Endothelial cell (in vitro differentiated cells): ENCODE measurements at regions not wholly inside any gene's neighbourhood (a gene's known extent, or its start where the extent isn't known, plus 50 kb on each side); places are given as distances from the start of the nearest gene placed in this dataset.
"Not testable (repeated sequence)": the region's sequence is repeated elsewhere in the genome, so short reads cannot be mapped to it uniquely, and the experiment has no call there.

ENCODE experiments used
- DNase-seq: peaks from one replicate; pipeline ENCODE4 v3.0.0; 2021; ENCODE audit warnings: low spot score
- H3K27ac Mint-ChIP-seq: one replicate; pipeline ENCODE4 v1.8.0; 2021; ENCODE audit warnings: mixed read lengths, inconsistent platforms; ENCODE audit not compliant: unreplicated experiment
- H3K27me3 Mint-ChIP-seq: one replicate; pipeline ENCODE4 v1.8.0; 2021; ENCODE audit warnings: mild to moderate bottlenecking, moderate library complexity, mixed read lengths, inconsistent platforms; ENCODE audit not compliant: unreplicated experiment
- H3K36me3 Mint-ChIP-seq: one replicate; pipeline ENCODE4 v1.8.0; 2021; ENCODE audit warnings: mild to moderate bottlenecking, low read depth, mixed read lengths, inconsistent platforms; ENCODE audit not compliant: unreplicated experiment
- H3K4me1 Mint-ChIP-seq: one replicate; pipeline ENCODE4 v1.8.0; 2021; ENCODE audit warnings: mild to moderate bottlenecking, mixed read lengths, inconsistent platforms; ENCODE audit not compliant: unreplicated experiment
- H3K4me3 Mint-ChIP-seq: one replicate; pipeline ENCODE4 v1.8.0; 2021; ENCODE audit warnings: mild to moderate bottlenecking, mixed read lengths, inconsistent platforms; ENCODE audit not compliant: unreplicated experiment
- H3K9me3 Mint-ChIP-seq: one replicate; pipeline ENCODE4 v1.8.0; 2021; ENCODE audit warnings: mixed read lengths, inconsistent platforms; ENCODE audit not compliant: unreplicated experiment
- TF ChIP-seq, protein P1 (sequence below): fragments of 200-600 bp; sonication (generic); IDR thresholded peaks from one replicate; pipeline ENCODE4 v1.5.0; 2021; ENCODE audit warnings: antibody characterized with exemption; ENCODE audit not compliant: unreplicated experiment

DNA sequence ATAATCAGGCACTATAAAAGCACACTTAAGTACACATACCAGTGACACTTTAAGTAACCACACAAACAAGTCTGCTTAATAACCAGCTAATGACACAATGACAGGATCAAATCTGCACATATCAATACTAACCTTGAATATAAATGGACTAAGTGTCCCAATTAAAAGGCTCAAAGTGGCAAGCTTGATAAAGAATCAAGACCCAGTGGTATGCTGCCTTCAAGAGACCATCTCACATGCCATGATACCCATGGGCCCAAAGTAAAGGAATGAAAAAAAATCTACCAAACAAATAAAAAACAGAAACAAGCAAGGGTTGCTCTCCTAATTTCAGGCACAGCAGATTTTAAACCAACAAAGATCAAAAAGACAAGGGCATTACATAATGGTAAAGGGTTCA lies 470.4 kb downstream of the TRHDE start:
- H3K9me3 Mint-ChIP-seq: no peaks in the 10 kb centered on the region
- H3K4me3 Mint-ChIP-seq: no peak overlapping the region
- no peaks in the 10 kb centered on the region for H3K36me3 Mint-ChIP-seq
- peaks cover 1% of the 10 kb centered on the region for H3K27me3 Mint-ChIP-seq
- TF ChIP-seq, protein P1, sequence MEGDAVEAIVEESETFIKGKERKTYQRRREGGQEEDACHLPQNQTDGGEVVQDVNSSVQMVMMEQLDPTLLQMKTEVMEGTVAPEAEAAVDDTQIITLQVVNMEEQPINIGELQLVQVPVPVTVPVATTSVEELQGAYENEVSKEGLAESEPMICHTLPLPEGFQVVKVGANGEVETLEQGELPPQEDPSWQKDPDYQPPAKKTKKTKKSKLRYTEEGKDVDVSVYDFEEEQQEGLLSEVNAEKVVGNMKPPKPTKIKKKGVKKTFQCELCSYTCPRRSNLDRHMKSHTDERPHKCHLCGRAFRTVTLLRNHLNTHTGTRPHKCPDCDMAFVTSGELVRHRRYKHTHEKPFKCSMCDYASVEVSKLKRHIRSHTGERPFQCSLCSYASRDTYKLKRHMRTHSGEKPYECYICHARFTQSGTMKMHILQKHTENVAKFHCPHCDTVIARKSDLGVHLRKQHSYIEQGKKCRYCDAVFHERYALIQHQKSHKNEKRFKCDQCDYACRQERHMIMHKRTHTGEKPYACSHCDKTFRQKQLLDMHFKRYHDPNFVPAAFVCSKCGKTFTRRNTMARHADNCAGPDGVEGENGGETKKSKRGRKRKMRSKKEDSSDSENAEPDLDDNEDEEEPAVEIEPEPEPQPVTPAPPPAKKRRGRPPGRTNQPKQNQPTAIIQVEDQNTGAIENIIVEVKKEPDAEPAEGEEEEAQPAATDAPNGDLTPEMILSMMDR: no peak
- H3K27ac Mint-ChIP-seq: no peak overlapping the region
- peaks cover 3% of the 10 kb centered on the region for H3K4me1 Mint-ChIP-seq
- no peak for DNase-seq

DNA sequence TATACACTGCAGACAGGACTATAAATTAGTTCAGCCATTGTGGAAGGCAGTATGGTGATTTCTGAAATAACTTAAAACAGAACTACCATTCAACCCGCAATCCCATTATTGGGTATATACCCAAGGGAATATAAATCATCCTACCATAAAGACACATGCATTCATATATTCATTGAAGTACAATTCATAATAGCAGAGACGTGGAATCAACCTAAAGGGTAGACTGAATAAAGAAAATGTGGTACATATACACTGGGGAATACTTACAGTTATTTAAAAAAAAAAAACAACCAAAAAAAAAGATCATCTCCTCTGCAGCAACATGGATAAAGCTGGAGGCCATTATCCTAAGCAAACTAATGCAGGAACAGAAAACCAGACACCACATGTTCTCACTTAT lies 473.9 kb downstream of the TRHDE start:
- Mint-ChIP-seq H3K36me3 (no peaks in the 10 kb centered on the region), H3K27me3 (peaks cover 1% of the 10 kb centered on the region), H3K27ac (no peak overlapping the region), H3K4me1 (peaks cover 5% of the 10 kb centered on the region), H3K4me3 (no peak overlapping the region), H3K9me3 (no peaks in the 10 kb centered on the region)
- TF ChIP-seq, protein P1: no peak
- DNase-seq: no peak

DNA sequence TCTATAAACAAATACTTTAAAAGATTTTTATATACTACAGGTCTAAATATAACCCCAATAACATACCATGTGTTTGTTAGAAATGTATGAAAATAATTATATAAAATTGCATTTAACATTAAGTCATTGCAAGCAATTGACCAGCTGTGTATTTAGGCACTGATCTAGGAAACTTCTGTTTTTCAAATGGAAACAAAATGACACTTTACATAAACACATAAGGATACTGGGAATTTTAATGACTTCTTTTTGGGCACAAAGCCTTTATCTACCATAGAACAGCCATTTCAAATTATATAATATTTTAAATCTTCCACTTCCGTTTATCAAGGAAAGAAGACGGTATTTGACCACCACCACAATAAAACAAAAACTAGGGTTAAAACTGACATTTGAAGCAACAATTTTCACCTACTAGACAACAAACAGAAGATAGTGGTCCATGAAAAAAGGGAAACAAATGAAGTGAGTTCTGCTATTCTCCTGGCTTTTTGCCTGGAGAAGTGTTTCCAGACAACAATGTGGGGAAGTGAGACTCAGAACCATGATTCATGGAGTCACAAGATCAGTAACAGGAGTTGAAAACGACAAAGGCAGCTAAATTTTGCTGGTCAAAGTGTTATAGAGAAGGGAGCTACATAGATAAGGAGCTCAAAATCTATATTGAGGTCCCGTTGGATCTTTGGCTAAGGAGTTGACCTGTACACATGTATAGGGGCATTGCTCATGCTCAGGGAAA lies 475.1 kb downstream of the TRHDE start:
- H3K27ac Mint-ChIP-seq: peak overlapping the region; percentile 77
- no peak for DNase-seq
- H3K4me1 Mint-ChIP-seq: peaks cover 5% of the 10 kb centered on the region
- H3K27me3 Mint-ChIP-seq: peaks cover 1% of the 10 kb centered on the region
- TF ChIP-seq, protein P1: no peak
- no peaks in the 10 kb centered on the region for H3K36me3 Mint-ChIP-seq
- no peaks in the 10 kb centered on the region for H3K9me3 Mint-ChIP-seq
- no peak overlapping the region for H3K4me3 Mint-ChIP-seq

GRCh38 chr12:72748971-72749370 lies 476.8 kb downstream of the TRHDE start:
- no peak overlapping the region for H3K4me3 Mint-ChIP-seq
- no peak for DNase-seq
- H3K4me1 Mint-ChIP-seq: peaks cover 5% of the 10 kb centered on the region
- no peaks in the 10 kb centered on the region for H3K36me3 Mint-ChIP-seq
- TF ChIP-seq, protein P1: no peak
- H3K9me3 Mint-ChIP-seq: no peaks in the 10 kb centered on the region
- no peak overlapping the region for H3K27ac Mint-ChIP-seq
- H3K27me3 Mint-ChIP-seq: peaks cover 1% of the 10 kb centered on the region

DNA sequence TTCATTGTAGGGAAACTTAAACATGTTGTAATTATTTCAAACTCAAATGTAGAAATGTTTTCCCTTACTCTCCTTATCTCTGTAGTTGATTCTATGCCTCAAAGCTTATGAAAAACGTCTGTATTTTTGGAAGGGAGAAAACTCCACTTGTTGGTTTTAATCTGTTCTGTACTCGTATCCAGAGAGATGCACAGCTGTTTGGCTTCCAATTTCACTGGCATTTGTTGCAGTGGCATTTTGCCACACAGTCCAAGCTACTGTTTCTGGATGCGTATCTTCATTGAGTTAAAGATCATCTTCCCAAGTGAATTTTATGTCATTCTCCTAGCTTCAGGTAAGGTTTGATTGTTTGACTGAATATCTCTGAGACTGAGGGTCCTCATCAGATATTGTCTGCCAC lies 481.4 kb downstream of the TRHDE start:
- H3K4me3 Mint-ChIP-seq: no peak overlapping the region
- TF ChIP-seq, protein P1: no peak
- H3K27me3 Mint-ChIP-seq: peaks cover 2% of the 10 kb centered on the region
- H3K9me3 Mint-ChIP-seq: peaks cover 6% of the 10 kb centered on the region
- H3K4me1 Mint-ChIP-seq: no peaks in the 10 kb centered on the region
- peaks cover 4% of the 10 kb centered on the region for H3K36me3 Mint-ChIP-seq
- no peak for DNase-seq
- no peak overlapping the region for H3K27ac Mint-ChIP-seq

- DNase-seq, H3K9me3 Mint-ChIP-seq, H3K27ac Mint-ChIP-seq, H3K4me1 Mint-ChIP-seq, H3K27me3 Mint-ChIP-seq, H3K36me3 Mint-ChIP-seq, H3K4me3 Mint-ChIP-seq: not testable (repeated sequence)
These were observed 481.9 kb downstream of the TRHDE start for GRCh38 chr12:72754026-72754425.
